ENCODE measurements at regions not wholly inside any gene's neighbourhood (a gene's known extent, or its start where the extent isn't known, plus 50 kb on each side); places are given as distances from the start of the nearest gene placed in this dataset.

- Histone ChIP-seq H3K4me3 (ENCODE audit: low read length) (peak overlapping the region; percentile 40), H3K27ac (ENCODE audit: low read depth, low read length) (peak overlapping the region; percentile 19; the same call in 1 of the 2 replicates), H3F3A (ENCODE audit: control insufficient read depth, insufficient read depth) (no peaks in the 10 kb centered on the region), H3K79me2 (ENCODE audit: control insufficient read depth, low read length) (no peaks in the 10 kb centered on the region), H3K27me3 (ENCODE audit: control insufficient read depth, low read length) (no peaks in the 10 kb centered on the region), H3K36me3 (ENCODE audit: control insufficient read depth, low read length) (no peaks in the 10 kb centered on the region), H3K4me1 (ENCODE audit: control insufficient read depth, low read length) (peaks cover 38% of the 10 kb centered on the region), H4K20me1 (ENCODE audit: control insufficient read depth, insufficient read depth, low read depth, low read length) (no peaks in the 10 kb centered on the region), H3K9me3 (ENCODE audit: control insufficient read depth, insufficient read depth, low read length) (peaks cover 17% of the 10 kb centered on the region), H3K9me2 (replicated peaks; ENCODE audit: control insufficient read depth, low read length) (no peaks in the 10 kb centered on the region), H3K4me2 (ENCODE audit: low read length) (peak overlapping the region; percentile 56)
- no peak for TF ChIP-seq EZH2phosphoT487 (IDR thresholded peaks at IDR 0.05; ENCODE audit: borderline replicate concordance, low read length)
- TF ChIP-seq, protein P1, sequence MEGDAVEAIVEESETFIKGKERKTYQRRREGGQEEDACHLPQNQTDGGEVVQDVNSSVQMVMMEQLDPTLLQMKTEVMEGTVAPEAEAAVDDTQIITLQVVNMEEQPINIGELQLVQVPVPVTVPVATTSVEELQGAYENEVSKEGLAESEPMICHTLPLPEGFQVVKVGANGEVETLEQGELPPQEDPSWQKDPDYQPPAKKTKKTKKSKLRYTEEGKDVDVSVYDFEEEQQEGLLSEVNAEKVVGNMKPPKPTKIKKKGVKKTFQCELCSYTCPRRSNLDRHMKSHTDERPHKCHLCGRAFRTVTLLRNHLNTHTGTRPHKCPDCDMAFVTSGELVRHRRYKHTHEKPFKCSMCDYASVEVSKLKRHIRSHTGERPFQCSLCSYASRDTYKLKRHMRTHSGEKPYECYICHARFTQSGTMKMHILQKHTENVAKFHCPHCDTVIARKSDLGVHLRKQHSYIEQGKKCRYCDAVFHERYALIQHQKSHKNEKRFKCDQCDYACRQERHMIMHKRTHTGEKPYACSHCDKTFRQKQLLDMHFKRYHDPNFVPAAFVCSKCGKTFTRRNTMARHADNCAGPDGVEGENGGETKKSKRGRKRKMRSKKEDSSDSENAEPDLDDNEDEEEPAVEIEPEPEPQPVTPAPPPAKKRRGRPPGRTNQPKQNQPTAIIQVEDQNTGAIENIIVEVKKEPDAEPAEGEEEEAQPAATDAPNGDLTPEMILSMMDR (IDR thresholded peaks at IDR 0.05; ENCODE audit: low read depth, low read length, poor library complexity, severe bottlenecking), result no peak
These were observed 92.2 kb upstream of the NTRK3 start for GRCh38 chr15:88348579-88349230.

DNA sequence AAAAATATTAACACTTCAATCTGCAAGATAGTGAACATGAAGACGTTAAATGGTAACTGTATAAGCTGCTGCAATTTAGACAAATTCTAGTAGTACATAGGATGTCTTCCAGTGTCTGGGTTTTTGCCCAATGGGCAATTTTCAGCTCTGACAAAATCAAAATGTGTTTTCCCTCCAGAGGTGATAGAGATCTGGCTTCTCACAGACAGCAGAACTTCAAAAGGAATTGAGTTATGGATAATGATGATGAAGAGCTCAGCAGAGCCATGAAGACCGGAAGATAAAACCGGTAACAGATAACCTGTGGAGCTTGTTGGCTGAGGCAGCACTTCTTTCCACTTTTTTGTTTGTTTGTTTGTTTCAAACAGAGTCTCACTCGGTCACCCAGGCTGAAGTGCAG is 89.4 kb upstream of the NTRK3 start:
- no peak overlapping the region for H3K27ac ChIP-seq (ENCODE audit: low read depth, low read length)
- no peaks in the 10 kb centered on the region for H3K36me3 ChIP-seq (ENCODE audit: control insufficient read depth, low read length)
- no peaks in the 10 kb centered on the region for H3K9me2 ChIP-seq (replicated peaks; ENCODE audit: control insufficient read depth, low read length)
- no peaks in the 10 kb centered on the region for H3K79me2 ChIP-seq (ENCODE audit: control insufficient read depth, low read length)
- TF ChIP-seq, protein P1 (IDR thresholded peaks at IDR 0.05; ENCODE audit: low read depth, low read length, poor library complexity, severe bottlenecking), result no peak
- TF ChIP-seq EZH2phosphoT487 (IDR thresholded peaks at IDR 0.05; ENCODE audit: borderline replicate concordance, low read length), result no peak
- no peaks in the 10 kb centered on the region for H3K9me3 ChIP-seq (ENCODE audit: control insufficient read depth, insufficient read depth, low read length)
- peaks cover 38% of the 10 kb centered on the region for H3K4me1 ChIP-seq (ENCODE audit: control insufficient read depth, low read length)
- no peaks in the 10 kb centered on the region for H3K27me3 ChIP-seq (ENCODE audit: control insufficient read depth, low read length)
- H3K4me2 ChIP-seq (ENCODE audit: low read length), result no peak overlapping the region
- no peaks in the 10 kb centered on the region for H4K20me1 ChIP-seq (ENCODE audit: control insufficient read depth, insufficient read depth, low read depth, low read length)
- H3K4me3 ChIP-seq (ENCODE audit: low read length), result no peak overlapping the region
- no peaks in the 10 kb centered on the region for H3F3A ChIP-seq (ENCODE audit: control insufficient read depth, insufficient read depth)

GRCh38 chr15:88344786-88345185 is 88.2 kb upstream of the NTRK3 start:
- H3K27me3 ChIP-seq (ENCODE audit: control insufficient read depth, low read length), result no peaks in the 10 kb centered on the region
- H3K36me3 ChIP-seq (ENCODE audit: control insufficient read depth, low read length), result no peaks in the 10 kb centered on the region
- H3K4me2 ChIP-seq (ENCODE audit: low read length), result no peak overlapping the region
- no peaks in the 10 kb centered on the region for H3K9me3 ChIP-seq (ENCODE audit: control insufficient read depth, insufficient read depth, low read length)
- no peak overlapping the region for H3K4me3 ChIP-seq (ENCODE audit: low read length)
- peaks cover 36% of the 10 kb centered on the region for H3K4me1 ChIP-seq (ENCODE audit: control insufficient read depth, low read length)
- no peaks in the 10 kb centered on the region for H3K79me2 ChIP-seq (ENCODE audit: control insufficient read depth, low read length)
- no peak for TF ChIP-seq EZH2phosphoT487 (IDR thresholded peaks at IDR 0.05; ENCODE audit: borderline replicate concordance, low read length)
- TF ChIP-seq, protein P1 (IDR thresholded peaks at IDR 0.05; ENCODE audit: low read depth, low read length, poor library complexity, severe bottlenecking), result no peak
- H3K27ac ChIP-seq (ENCODE audit: low read depth, low read length), result no peak overlapping the region
- H3F3A ChIP-seq (ENCODE audit: control insufficient read depth, insufficient read depth), result no peaks in the 10 kb centered on the region
- no peaks in the 10 kb centered on the region for H4K20me1 ChIP-seq (ENCODE audit: control insufficient read depth, insufficient read depth, low read depth, low read length)
- H3K9me2 ChIP-seq (replicated peaks; ENCODE audit: control insufficient read depth, low read length), result no peaks in the 10 kb centered on the region

Data from DOHH2 (cell line).